ENCODE measurements at regions not wholly inside any gene's neighbourhood (a gene's known extent, or its start where the extent isn't known, plus 50 kb on each side); places are given as distances from the start of the nearest gene placed in this dataset.
"Not testable (repeated sequence)": the region's sequence is repeated elsewhere in the genome, so short reads cannot be mapped to it uniquely, and the experiment has no call there.

GRCh38 chr9:16058131-16058549 is 505.3 kb downstream of the CCDC171 start:
- DNase-seq: no peak

- DNase-seq: no peak
Measured at GRCh38 chr9:16060436-16061129, 507.7 kb downstream of the CCDC171 start.

GRCh38 chr9:16062542-16063240 is 509.8 kb downstream of the CCDC171 start:
- DNase-seq: no peak

- no peak for DNase-seq
Measured at GRCh38 chr9:16063241-16063591, 510.4 kb downstream of the CCDC171 start.

- no peak for DNase-seq
Measured at GRCh38 chr9:16064771-16065170, 511.9 kb downstream of the CCDC171 start.

- not testable (repeated sequence) for DNase-seq
Measured at GRCh38 chr9:16066201-16066600, 513.4 kb downstream of the CCDC171 start.

GRCh38 chr9:16068476-16068875 is 515.6 kb downstream of the CCDC171 start:
- no peak for DNase-seq

- DNase-seq: no peak
Measured at GRCh38 chr9:16069249-16069648, 516.4 kb downstream of the CCDC171 start.

GRCh38 chr9:16069671-16070454 is 517.0 kb downstream of the CCDC171 start:
- DNase-seq: no peak

- DNase-seq: no peak
Measured at GRCh38 chr9:16070455-16071145, 517.8 kb downstream of the CCDC171 start.

GRCh38 chr9:16071400-16071799 is 518.6 kb downstream of the CCDC171 start:
- no peak for DNase-seq

GRCh38 chr9:16074963-16075362 is 522.1 kb downstream of the CCDC171 start:
- DNase-seq: no peak

GRCh38 chr9:16075696-16076095 is 522.9 kb downstream of the CCDC171 start:
- DNase-seq: no peak

GRCh38 chr9:16076511-16076910 is 523.7 kb downstream of the CCDC171 start:
- DNase-seq: no peak

GRCh38 chr9:16082796-16083195 is 530.0 kb downstream of the CCDC171 start:
- DNase-seq: no peak

- DNase-seq: no peak
Measured at GRCh38 chr9:16085167-16085726, 532.4 kb downstream of the CCDC171 start.

GRCh38 chr9:16090907-16091629 is 538.2 kb downstream of the CCDC171 start:
- DNase-seq: no peak

GRCh38 chr9:16092142-16093091 is 539.6 kb downstream of the CCDC171 start:
- no peak for DNase-seq

- no peak for DNase-seq
Measured at GRCh38 chr9:16098306-16098705, 545.5 kb downstream of the CCDC171 start.

- no peak for DNase-seq
Measured at GRCh38 chr9:16099732-16100536, 547.1 kb downstream of the CCDC171 start.

Measured in cerebellar nuclear complex (tissue), 1 donor.